T-helper 2 cell treated with Interferon-gamma antibody and Interleukin-4, amounts not matched to agents 5 μg/mL and 100 μg/mL, for 36 hours (primary cell): ENCODE measurements at regions not wholly inside any gene's neighbourhood (a gene's known extent, or its start where the extent isn't known, plus 50 kb on each side); places are given as distances from the start of the nearest gene placed in this dataset.

Experiments used
- DNase-seq: peaks from one replicate; pipeline ENCODE4 v3.0.0; 2021; ENCODE audit warnings: low spot score
- H3K27ac Mint-ChIP-seq: one replicate; pipeline ENCODE4 v1.8.0; 2021; ENCODE audit warnings: mild to moderate bottlenecking, mixed read lengths
- H3K27me3 Mint-ChIP-seq: one replicate; pipeline ENCODE4 v1.8.0; 2021; ENCODE audit warnings: low read depth, mixed read lengths
- H3K36me3 Mint-ChIP-seq: one replicate; pipeline ENCODE4 v1.8.0; 2021; ENCODE audit warnings: low read depth, mixed read lengths
- H3K4me1 Mint-ChIP-seq: one replicate; pipeline ENCODE4 v1.8.0; 2021; ENCODE audit warnings: low read depth, mixed read lengths
- H3K4me3 Mint-ChIP-seq: one replicate; pipeline ENCODE4 v1.8.0; 2022; ENCODE audit warnings: mild to moderate bottlenecking, moderate library complexity, mixed read lengths
- H3K9me3 Mint-ChIP-seq: one replicate; pipeline ENCODE4 v1.8.0; 2021; ENCODE audit warnings: mixed read lengths

GRCh38 chr3:101063401-101063800, 70.2 kb upstream of the ABI3BP start:
- Mint-ChIP-seq H3K9me3 (peaks cover 17% of the 10 kb centered on the region), H3K27ac (no peak overlapping the region), H3K4me1 (no peaks in the 10 kb centered on the region), H3K4me3 (no peak overlapping the region), H3K27me3 (peaks cover 7% of the 10 kb centered on the region), H3K36me3 (no peaks in the 10 kb centered on the region)
- DNase-seq, result no peak

GRCh38 chr3:101061312-101061711, 68.1 kb upstream of the ABI3BP start:
- peaks cover 33% of the 10 kb centered on the region for H3K9me3 Mint-ChIP-seq
- no peaks in the 10 kb centered on the region for H3K36me3 Mint-ChIP-seq
- no peak overlapping the region for H3K4me3 Mint-ChIP-seq
- no peak for DNase-seq
- peaks cover 5% of the 10 kb centered on the region for H3K27me3 Mint-ChIP-seq
- H3K4me1 Mint-ChIP-seq, result no peaks in the 10 kb centered on the region
- no peak overlapping the region for H3K27ac Mint-ChIP-seq

GRCh38 chr3:101050866-101051265, 57.6 kb upstream of the ABI3BP start:
- Mint-ChIP-seq H3K9me3 (no peaks in the 10 kb centered on the region), H3K27ac (no peak overlapping the region), H3K4me3 (no peak overlapping the region), H3K36me3 (no peaks in the 10 kb centered on the region), H3K4me1 (no peaks in the 10 kb centered on the region), H3K27me3 (no peaks in the 10 kb centered on the region)
- no peak for DNase-seq

GRCh38 chr3:101050046-101050445, 56.8 kb upstream of the ABI3BP start:
- Mint-ChIP-seq H3K27me3 (peaks cover 2% of the 10 kb centered on the region), H3K27ac (no peak overlapping the region), H3K36me3 (no peaks in the 10 kb centered on the region), H3K4me3 (no peak overlapping the region), H3K4me1 (no peaks in the 10 kb centered on the region), H3K9me3 (no peaks in the 10 kb centered on the region)
- DNase-seq, result no peak

- DNase-seq, result no peak
- Mint-ChIP-seq H3K36me3 (no peaks in the 10 kb centered on the region), H3K27ac (no peak overlapping the region), H3K27me3 (peaks cover 4% of the 10 kb centered on the region), H3K9me3 (no peaks in the 10 kb centered on the region), H3K4me1 (no peaks in the 10 kb centered on the region), H3K4me3 (no peak overlapping the region)
Measured at GRCh38 chr3:101049532-101049931, 56.3 kb upstream of the ABI3BP start.

- H3K4me1 Mint-ChIP-seq, result no peaks in the 10 kb centered on the region
- H3K4me3 Mint-ChIP-seq, result no peak overlapping the region
- no peaks in the 10 kb centered on the region for H3K36me3 Mint-ChIP-seq
- H3K9me3 Mint-ChIP-seq, result no peaks in the 10 kb centered on the region
- H3K27me3 Mint-ChIP-seq, result peaks cover 8% of the 10 kb centered on the region
- H3K27ac Mint-ChIP-seq, result no peak overlapping the region
- no peak for DNase-seq
Measured at GRCh38 chr3:101043687-101044078, 50.5 kb upstream of the ABI3BP start.

- H3K27me3 Mint-ChIP-seq, result peaks cover 8% of the 10 kb centered on the region
- no peaks in the 10 kb centered on the region for H3K36me3 Mint-ChIP-seq
Measured at GRCh38 chr3:101042996-101043686, 49.9 kb upstream of the ABI3BP start.

More at GRCh38 chr3:101042996-101043686, 49.9 kb upstream of the ABI3BP start:
- Mint-ChIP-seq H3K27ac (no peak overlapping the region), H3K4me1 (no peaks in the 10 kb centered on the region), H3K9me3 (no peaks in the 10 kb centered on the region), H3K4me3 (no peak overlapping the region)
- DNase-seq, result no peak
